ENCODE measurements at regions not wholly inside any gene's neighbourhood (a gene's known extent, or its start where the extent isn't known, plus 50 kb on each side); places are given as distances from the start of the nearest gene placed in this dataset.
A peak's percentile ranks its signal among the peaks of the same experiment; 100 is the strongest.

DNA sequence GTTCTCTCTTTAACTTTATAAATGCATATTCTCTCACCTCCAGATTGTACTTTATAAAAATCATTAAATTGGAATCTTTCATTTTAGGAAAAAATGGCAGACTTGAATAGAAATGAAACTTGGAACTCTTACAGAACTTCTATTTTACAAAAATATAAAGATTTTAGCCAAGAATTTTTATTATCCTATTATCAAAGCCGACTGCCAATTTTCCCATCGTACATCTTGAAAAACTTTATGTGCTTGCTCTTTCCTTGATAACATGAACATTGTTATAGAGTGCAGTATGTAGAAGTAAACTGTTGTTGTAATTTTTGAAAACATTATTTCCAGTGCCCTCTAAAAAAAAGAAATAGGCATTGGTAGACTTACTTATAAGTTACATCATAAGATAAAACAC is 475.7 kb upstream of the REG3G start:
- TF ChIP-seq, protein P1, sequence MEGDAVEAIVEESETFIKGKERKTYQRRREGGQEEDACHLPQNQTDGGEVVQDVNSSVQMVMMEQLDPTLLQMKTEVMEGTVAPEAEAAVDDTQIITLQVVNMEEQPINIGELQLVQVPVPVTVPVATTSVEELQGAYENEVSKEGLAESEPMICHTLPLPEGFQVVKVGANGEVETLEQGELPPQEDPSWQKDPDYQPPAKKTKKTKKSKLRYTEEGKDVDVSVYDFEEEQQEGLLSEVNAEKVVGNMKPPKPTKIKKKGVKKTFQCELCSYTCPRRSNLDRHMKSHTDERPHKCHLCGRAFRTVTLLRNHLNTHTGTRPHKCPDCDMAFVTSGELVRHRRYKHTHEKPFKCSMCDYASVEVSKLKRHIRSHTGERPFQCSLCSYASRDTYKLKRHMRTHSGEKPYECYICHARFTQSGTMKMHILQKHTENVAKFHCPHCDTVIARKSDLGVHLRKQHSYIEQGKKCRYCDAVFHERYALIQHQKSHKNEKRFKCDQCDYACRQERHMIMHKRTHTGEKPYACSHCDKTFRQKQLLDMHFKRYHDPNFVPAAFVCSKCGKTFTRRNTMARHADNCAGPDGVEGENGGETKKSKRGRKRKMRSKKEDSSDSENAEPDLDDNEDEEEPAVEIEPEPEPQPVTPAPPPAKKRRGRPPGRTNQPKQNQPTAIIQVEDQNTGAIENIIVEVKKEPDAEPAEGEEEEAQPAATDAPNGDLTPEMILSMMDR (IDR thresholded peaks at IDR 0.05; ENCODE audit: unreplicated experiment in 3 of 3), result no peak
- Mint-ChIP-seq H3K27ac (no peak overlapping the region), H3K9me3 (no peaks in the 10 kb centered on the region), H3K4me3 (no peak overlapping the region), H3K4me1 (no peaks in the 10 kb centered on the region), H3K27me3 (ENCODE audit: low read depth) (no peaks in the 10 kb centered on the region), H3K36me3 (ENCODE audit: low read depth) (no peaks in the 10 kb centered on the region)

DNA sequence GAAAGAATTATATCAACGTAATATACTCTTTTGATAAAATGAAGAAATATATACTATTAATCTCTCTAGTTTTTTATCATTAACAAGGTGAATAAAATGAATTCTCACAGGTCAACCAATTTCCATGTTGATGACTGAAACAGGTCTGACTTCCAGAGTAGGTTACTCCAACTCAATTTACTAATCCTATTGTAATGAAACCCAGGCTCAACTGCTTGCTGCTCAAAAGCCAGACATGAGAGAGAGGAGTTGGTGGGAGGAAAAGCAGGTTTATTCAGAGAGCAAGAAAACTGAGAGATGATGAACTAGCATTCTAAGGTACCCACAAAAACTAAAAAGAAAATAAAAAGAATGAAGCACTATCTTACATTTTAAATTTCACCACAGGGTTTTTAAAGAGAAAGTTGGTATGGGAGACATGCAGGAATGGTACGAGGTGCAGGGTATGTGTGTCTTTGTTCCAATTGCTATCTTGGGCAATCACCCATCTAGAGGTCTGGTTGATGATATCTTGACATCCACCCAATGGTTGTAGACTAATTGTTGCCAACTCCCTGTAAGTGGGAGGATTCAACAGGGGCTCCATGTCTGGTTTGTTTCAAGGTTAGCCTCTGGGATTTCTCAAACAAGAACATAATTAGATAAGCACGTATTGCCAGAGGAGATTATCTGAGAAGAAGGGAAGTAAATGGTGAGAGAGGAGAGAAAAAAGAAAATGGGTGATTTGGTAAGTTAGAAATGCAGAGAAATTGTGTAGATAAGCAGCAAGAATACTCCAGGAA is 471.4 kb upstream of the REG3G start:
- H3K36me3 Mint-ChIP-seq (ENCODE audit: low read depth), result no peaks in the 10 kb centered on the region
- TF ChIP-seq, protein P1 (IDR thresholded peaks at IDR 0.05; ENCODE audit: unreplicated experiment in 3 of 3), result no peak
- H3K9me3 Mint-ChIP-seq, result peaks cover 3% of the 10 kb centered on the region
- no peaks in the 10 kb centered on the region for H3K27me3 Mint-ChIP-seq (ENCODE audit: low read depth)
- H3K4me3 Mint-ChIP-seq, result no peak overlapping the region
- H3K27ac Mint-ChIP-seq, result no peak overlapping the region
- no peaks in the 10 kb centered on the region for H3K4me1 Mint-ChIP-seq

DNA sequence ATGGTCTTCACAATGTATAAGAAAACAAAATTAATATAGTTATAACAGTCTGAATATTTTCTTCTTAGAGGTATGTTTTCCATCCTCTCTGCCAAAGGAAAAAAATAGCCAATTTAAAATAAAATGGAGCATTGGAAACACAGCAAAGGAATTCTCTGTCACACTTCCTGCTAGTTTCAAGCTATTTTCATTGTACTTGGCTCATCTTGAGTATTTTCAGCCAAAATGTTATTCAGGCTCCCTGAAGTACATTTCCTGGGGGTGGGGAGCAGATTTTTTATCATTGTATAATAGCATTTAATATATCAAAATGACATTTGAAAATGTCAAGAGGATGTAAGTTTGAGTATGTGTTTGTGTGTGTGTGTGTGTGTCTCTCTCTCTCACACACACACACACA is 463.6 kb upstream of the REG3G start:
- H3K27me3 Mint-ChIP-seq (ENCODE audit: low read depth), result no peaks in the 10 kb centered on the region
- no peak overlapping the region for H3K4me3 Mint-ChIP-seq
- H3K36me3 Mint-ChIP-seq (ENCODE audit: low read depth), result no peaks in the 10 kb centered on the region
- peaks cover 5% of the 10 kb centered on the region for H3K4me1 Mint-ChIP-seq
- TF ChIP-seq, protein P1 (IDR thresholded peaks at IDR 0.05; ENCODE audit: unreplicated experiment in 3 of 3), result no peak
- peak overlapping the region in 1 of 3 experiments; percentile 38 for H3K27ac Mint-ChIP-seq
- H3K9me3 Mint-ChIP-seq, result no peaks in the 10 kb centered on the region

DNA sequence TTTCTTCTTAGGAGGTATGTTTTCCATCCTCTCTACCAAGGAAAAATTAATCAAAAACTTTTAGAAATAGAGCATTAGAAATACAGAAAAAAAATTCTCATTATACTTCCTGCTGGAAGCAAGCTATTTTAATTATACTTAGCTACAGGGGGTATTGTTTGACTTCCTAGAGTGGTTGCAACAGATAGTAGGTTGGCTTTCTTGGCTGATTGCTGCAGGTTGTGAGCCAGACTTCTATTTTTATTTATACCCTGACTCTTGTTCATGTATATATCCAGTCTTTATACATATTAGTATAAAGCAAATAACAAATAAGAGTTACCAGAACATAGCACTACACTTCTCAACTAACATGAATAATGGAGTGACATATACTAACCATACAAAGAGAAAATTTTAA is 460.8 kb upstream of the REG3G start:
- TF ChIP-seq, protein P1 (IDR thresholded peaks at IDR 0.05; ENCODE audit: unreplicated experiment in 3 of 3), result no peak
- H3K9me3 Mint-ChIP-seq, result no peaks in the 10 kb centered on the region
- no peak overlapping the region for H3K4me3 Mint-ChIP-seq
- peaks cover 5% of the 10 kb centered on the region for H3K4me1 Mint-ChIP-seq
- H3K27me3 Mint-ChIP-seq (ENCODE audit: low read depth), result no peaks in the 10 kb centered on the region
- no peaks in the 10 kb centered on the region for H3K36me3 Mint-ChIP-seq (ENCODE audit: low read depth)
- H3K27ac Mint-ChIP-seq, result no peak overlapping the region

DNA sequence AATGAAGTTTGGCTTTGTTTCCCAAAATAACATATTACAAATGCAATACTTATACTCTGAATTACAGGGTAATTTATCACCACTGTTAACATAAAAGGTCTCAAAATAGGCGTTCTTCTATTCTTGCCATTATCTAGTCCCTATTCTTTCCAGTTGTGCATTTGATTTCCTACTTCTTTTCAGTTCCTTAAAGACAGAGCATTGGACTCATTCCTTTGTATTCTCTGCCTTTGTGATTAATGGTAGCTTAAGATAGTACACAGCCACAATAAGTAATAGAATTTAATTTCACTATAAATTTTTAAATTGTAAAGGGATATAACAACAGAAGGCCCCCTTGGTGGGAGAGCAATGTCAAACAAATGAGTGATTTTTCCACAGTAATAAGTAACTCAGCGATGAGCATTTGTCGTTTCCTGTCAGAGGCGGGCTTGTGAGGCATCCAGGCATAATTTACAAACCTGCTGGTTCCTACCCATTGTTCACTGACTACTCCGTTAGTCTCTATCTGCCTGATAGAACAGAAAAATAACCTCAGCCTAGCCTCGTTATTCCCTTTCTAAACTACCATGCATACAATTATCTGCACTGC is 456.6 kb upstream of the REG3G start:
- H3K9me3 Mint-ChIP-seq, result no peaks in the 10 kb centered on the region
- H3K4me3 Mint-ChIP-seq, result no peak overlapping the region
- no peaks in the 10 kb centered on the region for H3K36me3 Mint-ChIP-seq (ENCODE audit: low read depth)

More for the DNA sequence above, 456.6 kb upstream of the REG3G start:
- H3K27ac Mint-ChIP-seq, result no peak overlapping the region
- TF ChIP-seq, protein P1 (IDR thresholded peaks at IDR 0.05; ENCODE audit: unreplicated experiment in 3 of 3), result no peak
- H3K27me3 Mint-ChIP-seq (ENCODE audit: low read depth), result no peaks in the 10 kb centered on the region
- no peaks in the 10 kb centered on the region for H3K4me1 Mint-ChIP-seq

Data from nephron (organoid).